Type B pancreatic cell (in vitro differentiated cells): ENCODE measurements at regions not wholly inside any gene's neighbourhood (a gene's known extent, or its start where the extent isn't known, plus 50 kb on each side); places are given as distances from the start of the nearest gene placed in this dataset.
A peak's percentile ranks its signal among the peaks of the same experiment; 100 is the strongest.

Experiments used
- DNase-seq: peaks from one replicate; pipeline ENCODE4 v3.0.0; 2021; ENCODE audit warnings: mixed read lengths; ENCODE audit not compliant: unreplicated experiment; ENCODE audit errors: extremely low spot score
- H3K27ac Mint-ChIP-seq: 2 replicates; pipeline ENCODE4 v1.8.0; 2021; ENCODE audit warnings: mild to moderate bottlenecking, mixed read lengths
- H3K27me3 Mint-ChIP-seq: 2 replicates; pipeline ENCODE4 v1.8.0; 2021; ENCODE audit warnings: mixed read lengths
- H3K36me3 Mint-ChIP-seq: 2 replicates; pipeline ENCODE4 v1.8.0; 2021; ENCODE audit warnings: mixed read lengths
- H3K4me1 Mint-ChIP-seq: one replicate; pipeline ENCODE4 v1.8.0; 2021; ENCODE audit warnings: mixed read lengths; ENCODE audit not compliant: unreplicated experiment
- H3K4me3 Mint-ChIP-seq: 2 replicates; pipeline ENCODE4 v1.8.0; 2021; ENCODE audit warnings: mild to moderate bottlenecking, mixed read lengths
- H3K9me3 Mint-ChIP-seq: 2 replicates; pipeline ENCODE4 v1.8.0; 2021; ENCODE audit warnings: mixed read lengths
- CTCF ChIP-seq: fragments of 200-600 bp; sonication (generic); conservative IDR thresholded peaks from 2 replicates; pipeline ENCODE4 v1.5.0; 2021; ENCODE audit warnings: antibody characterized with exemption, mild to moderate bottlenecking

GRCh38 chr2:42954227-42954962 lies 162.0 kb upstream of the HAAO start:
- no peaks in the 10 kb centered on the region for H3K36me3 Mint-ChIP-seq
- no peak overlapping the region for H3K27ac Mint-ChIP-seq
- no peaks in the 10 kb centered on the region for H3K27me3 Mint-ChIP-seq
- no peak for TF ChIP-seq CTCF
- no peak overlapping the region for H3K4me3 Mint-ChIP-seq
- no peak for DNase-seq
- H3K9me3 Mint-ChIP-seq = peaks cover 10% of the 10 kb centered on the region
- peaks cover 38% of the 10 kb centered on the region for H3K4me1 Mint-ChIP-seq

GRCh38 chr2:42953216-42953615 lies 160.8 kb upstream of the HAAO start:
- no peak overlapping the region for H3K27ac Mint-ChIP-seq
- H3K4me3 Mint-ChIP-seq = no peak overlapping the region
- TF ChIP-seq CTCF = no peak
- peaks cover 35% of the 10 kb centered on the region for H3K4me1 Mint-ChIP-seq
- no peaks in the 10 kb centered on the region for H3K36me3 Mint-ChIP-seq
- no peak for DNase-seq
- H3K9me3 Mint-ChIP-seq = peaks cover 10% of the 10 kb centered on the region
- no peaks in the 10 kb centered on the region for H3K27me3 Mint-ChIP-seq

DNA sequence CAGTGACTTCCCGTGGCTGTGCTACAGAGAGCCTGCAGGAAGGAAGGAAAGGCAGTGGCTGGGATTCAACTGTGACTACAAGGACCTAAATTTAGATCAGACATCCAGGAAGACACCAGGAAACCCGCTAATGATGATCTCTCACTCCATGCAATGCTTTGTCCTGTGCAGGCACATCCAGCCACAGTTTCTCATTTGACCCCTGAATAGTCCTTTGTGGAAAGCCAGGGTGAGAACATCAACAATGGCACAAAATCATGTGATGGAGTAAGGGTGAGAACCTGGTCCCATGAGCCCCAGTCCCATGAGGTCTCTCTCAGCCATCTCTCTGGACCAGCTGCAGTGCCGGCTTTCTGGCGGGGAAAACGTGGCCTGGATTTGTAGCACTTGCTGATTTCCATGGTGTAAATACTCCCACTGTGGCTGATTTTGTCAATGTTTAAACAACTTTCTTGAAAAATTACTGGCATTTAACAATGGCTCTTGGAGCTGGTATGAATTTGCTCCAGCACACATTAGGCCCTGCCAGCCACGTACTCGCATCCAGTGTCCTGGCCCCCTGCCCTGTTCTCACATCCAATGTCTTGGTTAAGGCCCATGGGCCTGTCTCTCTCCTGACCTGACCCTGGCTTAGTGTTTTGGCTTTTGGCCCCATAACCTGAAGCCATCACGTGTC lies 159.0 kb upstream of the HAAO start:
- DNase-seq = no peak
- Mint-ChIP-seq H3K4me1 (peaks cover 48% of the 10 kb centered on the region), H3K4me3 (no peak overlapping the region), H3K36me3 (no peaks in the 10 kb centered on the region), H3K27ac (no peak overlapping the region), H3K27me3 (no peaks in the 10 kb centered on the region), H3K9me3 (peaks cover 10% of the 10 kb centered on the region)
- TF ChIP-seq CTCF = no peak

DNA sequence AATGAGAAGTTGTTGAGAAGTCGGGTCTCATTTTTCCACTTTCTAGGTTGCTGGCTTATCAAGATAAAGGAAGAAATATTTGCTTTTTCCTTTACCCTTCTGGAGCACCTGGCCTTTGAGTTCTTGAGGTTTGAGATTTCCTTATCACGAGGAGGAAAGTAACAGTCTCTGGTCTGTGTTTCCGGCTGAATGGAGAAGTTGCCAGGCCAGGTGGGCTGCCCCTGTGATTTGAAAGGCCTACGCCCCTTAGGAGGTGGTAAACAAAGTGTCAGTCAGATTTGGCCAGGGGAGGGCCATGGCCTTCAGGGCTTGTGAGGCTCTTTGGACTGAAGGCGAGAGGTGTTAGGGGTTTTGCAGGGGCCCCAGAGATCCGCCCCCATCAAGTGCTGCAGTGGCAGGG lies 156.7 kb upstream of the HAAO start:
- no peak overlapping the region for H3K27ac Mint-ChIP-seq
- H3K36me3 Mint-ChIP-seq = no peaks in the 10 kb centered on the region
- peaks cover 38% of the 10 kb centered on the region for H3K4me1 Mint-ChIP-seq
- H3K4me3 Mint-ChIP-seq = no peak overlapping the region
- no peak for DNase-seq
- H3K9me3 Mint-ChIP-seq = peaks cover 10% of the 10 kb centered on the region
- H3K27me3 Mint-ChIP-seq = no peaks in the 10 kb centered on the region
- no peak for TF ChIP-seq CTCF

DNA sequence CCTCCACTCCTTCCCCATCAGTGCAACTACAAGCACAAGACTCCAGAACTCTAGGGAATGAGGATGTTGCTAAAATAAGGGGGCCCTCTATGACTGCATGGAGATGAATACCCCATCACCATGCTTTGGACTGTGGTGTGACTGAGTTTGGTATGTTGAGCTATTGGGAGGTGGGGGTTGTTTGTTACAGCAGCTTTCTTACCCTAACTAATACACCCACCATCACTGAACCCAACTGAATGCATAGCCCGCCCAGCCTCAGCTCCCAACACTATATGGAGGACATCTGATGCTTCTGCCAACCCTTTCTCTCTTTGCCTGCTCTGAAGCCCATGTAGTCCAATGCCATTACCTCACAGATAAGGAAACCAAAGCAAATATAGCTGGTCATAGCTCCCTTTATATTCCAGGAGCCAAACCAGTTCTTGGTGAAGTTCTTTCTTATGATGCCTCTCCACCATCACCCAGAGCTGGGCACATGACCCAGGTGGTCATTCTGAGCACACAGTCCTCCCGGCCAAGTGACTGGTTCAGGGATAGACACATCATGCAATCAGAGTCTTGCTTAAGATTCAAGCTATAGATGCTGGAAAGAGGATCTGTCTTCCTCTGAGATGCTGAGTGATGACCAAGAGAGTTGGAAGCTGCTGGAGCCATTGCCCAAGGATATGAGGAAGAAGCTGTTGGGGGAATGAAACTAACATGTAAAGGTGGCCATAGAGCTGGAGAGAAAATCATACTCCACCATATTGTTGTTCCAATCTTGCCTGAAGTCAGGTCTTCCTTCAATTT lies 155.6 kb upstream of the HAAO start:
- Mint-ChIP-seq H3K27ac (peak overlapping the region; percentile 66), H3K27me3 (no peaks in the 10 kb centered on the region), H3K36me3 (no peaks in the 10 kb centered on the region), H3K4me1 (peaks cover 38% of the 10 kb centered on the region), H3K4me3 (no peak overlapping the region), H3K9me3 (peaks cover 10% of the 10 kb centered on the region)
- DNase-seq = no peak
- no peak for TF ChIP-seq CTCF
